ENCODE measurements at regions not wholly inside any gene's neighbourhood (a gene's known extent, or its start where the extent isn't known, plus 50 kb on each side); places are given as distances from the start of the nearest gene placed in this dataset.

- no peak for TF ChIP-seq CTCF (IDR thresholded peaks at IDR 0.05; ENCODE audit: insufficient read depth in 1 of 2, low read depth in 1 of 2, low read length in 1 of 2, severe bottlenecking in 1 of 2, unreplicated experiment in 1 of 2)
- H3K9me3 Mint-ChIP-seq (ENCODE audit: unreplicated experiment) = no peaks in the 10 kb centered on the region
- Histone ChIP-seq H3K27me3 (replicated peaks; ENCODE audit: control insufficient read depth, insufficient read depth, low read length) (no peaks in the 10 kb centered on the region), H3K4me3 (ENCODE audit: low read depth, low read length) (no peak overlapping the region), H3K4me1 (peaks cover 39% of the 10 kb centered on the region), H3K36me3 (ENCODE audit: control insufficient read depth, insufficient read depth, low read length) (no peaks in the 10 kb centered on the region), H3K9me3 (no peaks in the 10 kb centered on the region)
- intact Hi-C loops (cut with micrococcal nuclease; ENCODE audit: unreplicated experiment) = no loop called here
- H3K27ac Mint-ChIP-seq (ENCODE audit: unreplicated experiment) = peak overlapping the region; percentile 59
- ChIA-PET POLR2A (no interaction called here), CTCF (no interaction called here)
- H3K27me3 Mint-ChIP-seq (ENCODE audit: insufficient read depth, unreplicated experiment) = no peaks in the 10 kb centered on the region
- H3K36me3 Mint-ChIP-seq (ENCODE audit: insufficient read depth, unreplicated experiment) = no peaks in the 10 kb centered on the region
- no TSS peak for BruUV-seq (replicated peaks)
- H3K4me1 Mint-ChIP-seq (ENCODE audit: low read depth, unreplicated experiment) = peaks cover 21% of the 10 kb centered on the region
- H3K4me3 Mint-ChIP-seq (ENCODE audit: unreplicated experiment) = peak overlapping the region; percentile 27
- peak; percentile 64 to 74 for DNase-seq
These were observed 62.6 kb upstream of the HS6ST1 start for GRCh38 chr2:128380961-128381938.

- Histone ChIP-seq H3K4me1 (peaks cover 27% of the 10 kb centered on the region), H3K9me3 (no peaks in the 10 kb centered on the region), H3K27me3 (replicated peaks; ENCODE audit: control insufficient read depth, insufficient read depth, low read length) (no peaks in the 10 kb centered on the region), H3K4me3 (ENCODE audit: low read depth, low read length) (no peak overlapping the region), H3K36me3 (ENCODE audit: control insufficient read depth, insufficient read depth, low read length) (no peaks in the 10 kb centered on the region)
- ChIA-PET CTCF (no interaction called here), POLR2A (no interaction called here)
- H3K27ac Mint-ChIP-seq (ENCODE audit: unreplicated experiment) = no peak overlapping the region
- no TSS peak for BruUV-seq (replicated peaks)
- no peaks in the 10 kb centered on the region for H3K27me3 Mint-ChIP-seq (ENCODE audit: insufficient read depth, unreplicated experiment)
- H3K4me1 Mint-ChIP-seq (ENCODE audit: low read depth, unreplicated experiment) = peaks cover 2% of the 10 kb centered on the region
- H3K4me3 Mint-ChIP-seq (ENCODE audit: unreplicated experiment) = no peak overlapping the region
- peak in 1 of 2 experiments; percentile 18 for DNase-seq
- H3K9me3 Mint-ChIP-seq (ENCODE audit: unreplicated experiment) = no peaks in the 10 kb centered on the region
- intact Hi-C loops (cut with micrococcal nuclease; ENCODE audit: unreplicated experiment) = no loop called here
- TF ChIP-seq CTCF (IDR thresholded peaks at IDR 0.05; ENCODE audit: insufficient read depth in 1 of 2, low read depth in 1 of 2, low read length in 1 of 2, severe bottlenecking in 1 of 2, unreplicated experiment in 1 of 2) = no peak
- H3K36me3 Mint-ChIP-seq (ENCODE audit: insufficient read depth, unreplicated experiment) = no peaks in the 10 kb centered on the region
These were observed 65.8 kb upstream of the HS6ST1 start for GRCh38 chr2:128384446-128384845.

GRCh38 chr2:128384956-128385355 lies 66.3 kb upstream of the HS6ST1 start:
- Mint-ChIP-seq H3K4me3 (ENCODE audit: unreplicated experiment) (no peak overlapping the region), H3K36me3 (ENCODE audit: insufficient read depth, unreplicated experiment) (no peaks in the 10 kb centered on the region), H3K9me3 (ENCODE audit: unreplicated experiment) (no peaks in the 10 kb centered on the region), H3K27me3 (ENCODE audit: insufficient read depth, unreplicated experiment) (no peaks in the 10 kb centered on the region), H3K4me1 (ENCODE audit: low read depth, unreplicated experiment) (no peaks in the 10 kb centered on the region), H3K27ac (ENCODE audit: unreplicated experiment) (no peak overlapping the region)
- no peak for TF ChIP-seq CTCF (IDR thresholded peaks at IDR 0.05; ENCODE audit: insufficient read depth in 1 of 2, low read depth in 1 of 2, low read length in 1 of 2, severe bottlenecking in 1 of 2, unreplicated experiment in 1 of 2)
- POLR2A ChIA-PET = no interaction called here
- BruUV-seq (replicated peaks) = no TSS peak
- CTCF ChIA-PET = no interaction called here
- H3K9me3 ChIP-seq = no peaks in the 10 kb centered on the region
- H3K4me3 ChIP-seq (ENCODE audit: low read depth, low read length) = no peak overlapping the region
- no peaks in the 10 kb centered on the region for H3K36me3 ChIP-seq (ENCODE audit: control insufficient read depth, insufficient read depth, low read length)
- H3K4me1 ChIP-seq = peaks cover 22% of the 10 kb centered on the region
- intact Hi-C loops (cut with micrococcal nuclease; ENCODE audit: unreplicated experiment) = no loop called here
- H3K27me3 ChIP-seq (replicated peaks; ENCODE audit: control insufficient read depth, insufficient read depth, low read length) = no peaks in the 10 kb centered on the region
- DNase-seq = peak in 1 of 2 experiments; percentile 23

Data from Caco-2 (cell line).